ENCODE measurements at regions not wholly inside any gene's neighbourhood (a gene's known extent, or its start where the extent isn't known, plus 50 kb on each side); places are given as distances from the start of the nearest gene placed in this dataset.
"Not testable (repeated sequence)": the region's sequence is repeated elsewhere in the genome, so short reads cannot be mapped to it uniquely, and the experiment has no call there.

DNA sequence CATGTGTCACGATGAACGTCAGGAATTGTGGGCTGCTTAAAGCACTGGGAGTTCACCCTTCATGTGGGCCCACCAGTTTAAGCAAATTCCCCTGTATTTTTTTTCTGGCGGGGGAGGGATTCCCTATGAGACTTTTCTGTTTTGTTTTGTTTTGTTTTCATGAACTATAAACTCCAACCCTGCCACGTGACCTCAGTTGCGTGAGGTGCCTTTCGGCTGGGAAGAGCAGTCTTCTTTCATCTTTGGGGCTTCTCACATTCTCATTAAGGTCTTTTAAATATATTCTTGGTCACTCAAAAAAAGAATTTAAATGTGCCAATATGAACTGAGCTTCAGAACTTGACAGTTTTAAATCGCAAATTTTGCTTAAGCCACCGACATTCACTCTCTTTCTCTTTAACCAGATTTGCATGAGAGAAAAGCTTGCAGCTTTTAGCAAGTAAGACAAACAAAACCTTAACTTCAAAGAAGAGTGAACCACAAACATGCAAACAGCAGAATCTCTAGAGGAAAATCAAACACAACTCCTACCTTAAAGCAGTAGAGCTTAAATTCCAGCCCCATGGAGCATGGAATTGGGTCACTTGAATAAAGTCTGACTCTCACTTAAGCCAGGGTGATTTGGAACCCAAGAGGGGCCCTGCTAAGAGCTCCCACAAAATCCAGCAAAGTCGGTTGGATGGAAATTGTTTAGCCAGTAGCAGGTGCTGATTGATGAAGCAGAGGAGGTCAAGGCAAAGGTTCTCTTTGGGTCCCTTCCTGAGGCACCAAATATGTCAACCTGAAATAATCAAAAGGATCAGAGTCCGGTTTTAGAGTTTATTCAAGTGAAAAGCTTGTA, 699.8 kb upstream of the GBE1 start:
- no peaks in the 10 kb centered on the region for H3K9me3 ChIP-seq (ENCODE audit: insufficient read depth, low read depth, low read length)
- no peak overlapping the region for H3K4ac ChIP-seq (ENCODE audit: low read depth, low read length)
- H2BK12ac ChIP-seq (ENCODE audit: low read length): no peak overlapping the region
- no peak overlapping the region for H2BK5ac ChIP-seq (ENCODE audit: low read depth, low read length, poor library complexity)
- H2AK5ac ChIP-seq (ENCODE audit: low read length): no peak overlapping the region
- H4K8ac ChIP-seq (ENCODE audit: low read depth, low read length): no peak overlapping the region
- no peaks in the 10 kb centered on the region for H3K79me1 ChIP-seq (ENCODE audit: low read length)
- no peaks in the 10 kb centered on the region for H3K36me3 ChIP-seq (ENCODE audit: control insufficient read depth in 1 of 2, insufficient read depth in 2 of 2, low read length in 2 of 2)
- no peak overlapping the region for H4K91ac ChIP-seq (ENCODE audit: low read depth, low read length)
- DNase-seq: no peak
- H2BK120ac ChIP-seq (ENCODE audit: insufficient read depth, low read length, poor library complexity): no peak overlapping the region
- no peak overlapping the region for H3K18ac ChIP-seq (ENCODE audit: low read length)
- no peak overlapping the region for H3K27ac ChIP-seq (ENCODE audit: low read depth, low read length)
- H3K27me3 ChIP-seq (ENCODE audit: insufficient read depth, low read length): no peaks in the 10 kb centered on the region
- H3K4me3 ChIP-seq (ENCODE audit: low read depth, low read length): no peak overlapping the region
- WGBS (ENCODE audit: extremely low coverage, insufficient coverage, insufficient read length): no CpG with 5 or more reads among the region's 10 CpGs
- H3K4me1 ChIP-seq (ENCODE audit: control insufficient read depth in 1 of 2, insufficient read depth in 2 of 2, low read length in 2 of 2): no peaks in the 10 kb centered on the region
- no peak overlapping the region for H3K14ac ChIP-seq (ENCODE audit: low read length)
- H3K23ac ChIP-seq (ENCODE audit: low read length): no peak overlapping the region
- H3K79me2 ChIP-seq (ENCODE audit: control insufficient read depth, insufficient read depth, low read length, poor library complexity): no peaks in the 10 kb centered on the region
- H2AFZ ChIP-seq (ENCODE audit: insufficient read depth, low read length, poor library complexity): no peak overlapping the region
- no peak overlapping the region for H3K9ac ChIP-seq (ENCODE audit: low read length)
- H4K12ac ChIP-seq (ENCODE audit: low read depth, low read length): no peak overlapping the region
- H3K4me2 ChIP-seq (ENCODE audit: low read length): no peak overlapping the region

DNA sequence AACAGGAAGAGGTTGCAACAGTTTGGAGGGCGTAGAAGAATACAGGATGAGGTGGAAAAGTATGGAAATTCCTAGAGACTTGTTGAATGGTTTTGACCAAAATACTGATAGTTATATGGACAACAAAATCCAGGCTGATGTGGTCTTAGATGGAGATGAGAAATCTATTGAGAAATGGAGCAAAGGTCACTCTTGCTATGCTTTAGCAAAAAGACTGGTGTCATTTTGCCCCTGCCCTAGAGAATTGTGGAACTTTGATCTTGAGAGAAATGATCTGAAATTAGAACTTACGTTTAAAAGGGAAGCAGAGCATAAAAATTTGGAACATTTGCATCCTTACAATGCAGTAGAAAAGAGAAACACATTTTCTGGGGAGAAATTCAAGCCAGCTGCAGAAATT, 686.9 kb upstream of the GBE1 start:
- Histone ChIP-seq H3K9ac (ENCODE audit: low read length) (no peak overlapping the region), H3K4me1 (ENCODE audit: control insufficient read depth in 1 of 2, insufficient read depth in 2 of 2, low read length in 2 of 2) (no peaks in the 10 kb centered on the region), H3K27me3 (ENCODE audit: insufficient read depth, low read length) (no peaks in the 10 kb centered on the region), H3K9me3 (ENCODE audit: insufficient read depth, low read depth, low read length) (peaks cover 7% of the 10 kb centered on the region), H3K4me2 (ENCODE audit: low read length) (no peak overlapping the region), H3K4ac (ENCODE audit: low read depth, low read length) (no peak overlapping the region), H3K36me3 (ENCODE audit: control insufficient read depth in 1 of 2, insufficient read depth in 2 of 2, low read length in 2 of 2) (no peaks in the 10 kb centered on the region), H3K18ac (ENCODE audit: low read length) (no peak overlapping the region), H3K4me3 (ENCODE audit: low read depth, low read length) (no peak overlapping the region), H4K12ac (ENCODE audit: low read depth, low read length) (no peak overlapping the region), H2AFZ (ENCODE audit: insufficient read depth, low read length, poor library complexity) (no peak overlapping the region), H3K27ac (ENCODE audit: low read depth, low read length) (no peak overlapping the region), H4K8ac (ENCODE audit: low read depth, low read length) (no peak overlapping the region), H3K23ac (ENCODE audit: low read length) (no peak overlapping the region), H4K91ac (ENCODE audit: low read depth, low read length) (no peak overlapping the region), H3K79me2 (ENCODE audit: control insufficient read depth, insufficient read depth, low read length, poor library complexity) (no peaks in the 10 kb centered on the region), H3K14ac (ENCODE audit: low read length) (no peak overlapping the region), H2BK120ac (ENCODE audit: insufficient read depth, low read length, poor library complexity) (no peak overlapping the region), H3K79me1 (ENCODE audit: low read length) (no peaks in the 10 kb centered on the region), H2BK12ac (ENCODE audit: low read length) (no peak overlapping the region), H2BK5ac (ENCODE audit: low read depth, low read length, poor library complexity) (no peak overlapping the region), H2AK5ac (ENCODE audit: low read length) (no peak overlapping the region)
- DNase-seq: no peak
- WGBS (ENCODE audit: extremely low coverage, insufficient coverage, insufficient read length): no CpG with 5 or more reads among the region's 2 CpGs

DNA sequence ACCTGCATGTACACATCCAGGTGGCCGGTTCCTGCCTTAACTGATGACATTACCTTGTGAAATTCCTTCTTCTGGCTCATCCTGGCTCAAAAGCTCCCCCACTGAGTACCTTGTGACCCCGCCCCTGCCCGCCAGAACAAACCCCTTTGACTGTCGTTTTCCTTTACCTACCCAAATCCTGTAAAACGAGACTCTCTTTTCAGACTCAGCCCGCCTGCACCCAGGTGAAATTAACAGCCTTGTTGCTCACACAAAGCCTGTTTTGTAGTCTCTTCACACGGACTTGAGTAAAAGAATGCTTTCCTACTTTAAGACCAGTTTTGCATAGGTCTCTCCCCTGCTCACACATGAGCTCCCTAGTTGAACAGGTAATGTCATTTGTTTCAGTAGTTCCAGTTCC, 667.4 kb upstream of the GBE1 start:
- not testable (repeated sequence) for H4K8ac ChIP-seq (ENCODE audit: low read depth, low read length); H2BK120ac ChIP-seq (ENCODE audit: insufficient read depth, low read length, poor library complexity); H3K79me1 ChIP-seq (ENCODE audit: low read length); DNase-seq; H2BK5ac ChIP-seq (ENCODE audit: low read depth, low read length, poor library complexity); H2BK12ac ChIP-seq (ENCODE audit: low read length); H3K36me3 ChIP-seq (ENCODE audit: control insufficient read depth in 1 of 2, insufficient read depth in 2 of 2, low read length in 2 of 2); H3K14ac ChIP-seq (ENCODE audit: low read length); H3K4me3 ChIP-seq (ENCODE audit: low read depth, low read length); H3K18ac ChIP-seq (ENCODE audit: low read length); H4K91ac ChIP-seq (ENCODE audit: low read depth, low read length); H3K27ac ChIP-seq (ENCODE audit: low read depth, low read length); H3K9ac ChIP-seq (ENCODE audit: low read length); H2AFZ ChIP-seq (ENCODE audit: insufficient read depth, low read length, poor library complexity); H4K12ac ChIP-seq (ENCODE audit: low read depth, low read length); H2AK5ac ChIP-seq (ENCODE audit: low read length); H3K79me2 ChIP-seq (ENCODE audit: control insufficient read depth, insufficient read depth, low read length, poor library complexity); H3K27me3 ChIP-seq (ENCODE audit: insufficient read depth, low read length); H3K9me3 ChIP-seq (ENCODE audit: insufficient read depth, low read depth, low read length); H3K23ac ChIP-seq (ENCODE audit: low read length); H3K4ac ChIP-seq (ENCODE audit: low read depth, low read length); H3K4me1 ChIP-seq (ENCODE audit: control insufficient read depth in 1 of 2, insufficient read depth in 2 of 2, low read length in 2 of 2)
- H3K4me2 ChIP-seq (ENCODE audit: low read length): peak overlapping the region; percentile 27
- no CpG with 5 or more reads among the region's 7 CpGs for WGBS (ENCODE audit: extremely low coverage, insufficient coverage, insufficient read length)

- Histone ChIP-seq H3K9ac (ENCODE audit: low read length) (no peak overlapping the region), H3K4me1 (ENCODE audit: control insufficient read depth in 1 of 2, insufficient read depth in 2 of 2, low read length in 2 of 2) (no peaks in the 10 kb centered on the region), H4K12ac (ENCODE audit: low read depth, low read length) (no peak overlapping the region), H3K14ac (ENCODE audit: low read length) (no peak overlapping the region), H3K4ac (ENCODE audit: low read depth, low read length) (no peak overlapping the region), H3K4me3 (ENCODE audit: low read depth, low read length) (no peak overlapping the region), H4K8ac (ENCODE audit: low read depth, low read length) (no peak overlapping the region), H3K27ac (ENCODE audit: low read depth, low read length) (no peak overlapping the region), H2BK120ac (ENCODE audit: insufficient read depth, low read length, poor library complexity) (no peak overlapping the region), H3K23ac (ENCODE audit: low read length) (no peak overlapping the region), H2AFZ (ENCODE audit: insufficient read depth, low read length, poor library complexity) (no peak overlapping the region), H3K27me3 (ENCODE audit: insufficient read depth, low read length) (no peaks in the 10 kb centered on the region), H3K9me3 (ENCODE audit: insufficient read depth, low read depth, low read length) (no peaks in the 10 kb centered on the region), H3K18ac (ENCODE audit: low read length) (no peak overlapping the region), H4K91ac (ENCODE audit: low read depth, low read length) (no peak overlapping the region), H2BK12ac (ENCODE audit: low read length) (no peak overlapping the region), H3K36me3 (ENCODE audit: control insufficient read depth in 1 of 2, insufficient read depth in 2 of 2, low read length in 2 of 2) (no peaks in the 10 kb centered on the region), H2BK5ac (ENCODE audit: low read depth, low read length, poor library complexity) (no peak overlapping the region), H3K79me2 (ENCODE audit: control insufficient read depth, insufficient read depth, low read length, poor library complexity) (no peaks in the 10 kb centered on the region), H3K79me1 (ENCODE audit: low read length) (no peaks in the 10 kb centered on the region), H2AK5ac (ENCODE audit: low read length) (no peak overlapping the region), H3K4me2 (ENCODE audit: low read length) (no peak overlapping the region)
- no peak for DNase-seq
- WGBS (ENCODE audit: extremely low coverage, insufficient coverage, insufficient read length): no CpG with 5 or more reads among the region's 1 CpG
Observed at GRCh38 chr3:82424031-82424339, 662.5 kb upstream of the GBE1 start.

Data from trophoblast cell (in vitro differentiated cells and primary cell).